SU-DHL-6 (cell line): ENCODE measurements at regions not wholly inside any gene's neighbourhood (a gene's known extent, or its start where the extent isn't known, plus 50 kb on each side); places are given as distances from the start of the nearest gene placed in this dataset.

ENCODE experiments used
- CTCF ChIP-seq: fragments of 200-600 bp; sonication (generic); IDR thresholded peaks from one replicate; pipeline ENCODE4 v1.5.1; 2017; ENCODE audit warnings: antibody characterized with exemption, mild to moderate bottlenecking, low read length, moderate library complexity; ENCODE audit not compliant: insufficient read depth, poor library complexity, severe bottlenecking
- EZH2phosphoT487 ChIP-seq: fragments of 200-600 bp; sonication (generic), shearing (Covaris generic); conservative IDR thresholded peaks from 2 replicates; pipeline ENCODE4 v1.6.1; 2018; ENCODE audit warnings: mild to moderate bottlenecking, antibody characterized with exemption, low read length, moderate library complexity, mixed read lengths

- no peak for TF ChIP-seq CTCF
- no peak for TF ChIP-seq EZH2phosphoT487
Measured at GRCh38 chr2:184256611-184257010, 341.7 kb upstream of the ZNF804A start.
